ENCODE measurements at regions not wholly inside any gene's neighbourhood (a gene's known extent, or its start where the extent isn't known, plus 50 kb on each side); places are given as distances from the start of the nearest gene placed in this dataset.

DNA sequence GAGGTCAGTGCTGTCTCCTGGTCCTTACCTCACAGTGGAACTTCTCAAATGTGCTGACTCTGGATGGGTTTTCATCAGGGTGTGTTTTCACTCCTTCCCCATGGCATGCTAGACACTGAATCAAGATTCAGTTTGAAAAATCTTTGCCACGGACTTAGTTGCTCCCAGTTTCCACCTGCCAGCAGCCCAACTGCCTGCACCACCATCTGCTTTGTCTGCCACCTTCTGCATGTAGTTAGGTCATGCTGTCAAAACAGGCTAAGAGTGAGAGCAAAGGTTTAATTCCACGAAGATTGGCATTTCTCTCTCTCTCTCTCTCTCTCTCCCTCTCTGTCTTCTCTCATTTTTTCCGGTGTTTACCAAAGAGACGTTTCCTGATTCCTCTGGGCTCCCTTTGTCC, 258.0 kb upstream of the EDNRA start:
- Histone ChIP-seq H3K27ac (replicated peaks) (no peak overlapping the region), H3K4me3 (replicated peaks; ENCODE audit: insufficient read depth, low read length) (no peak overlapping the region), H3K27me3 (ENCODE audit: insufficient read depth, poor library complexity, severe bottlenecking) (no peaks in the 10 kb centered on the region)
- no peak for DNase-seq (ENCODE audit: low read depth in 1 of 2, low spot score in 1 of 2)
- TF ChIP-seq POLR2AphosphoS5 (IDR thresholded peaks at IDR 0.05; ENCODE audit: low read depth) = no peak
- TF ChIP-seq, protein P1, sequence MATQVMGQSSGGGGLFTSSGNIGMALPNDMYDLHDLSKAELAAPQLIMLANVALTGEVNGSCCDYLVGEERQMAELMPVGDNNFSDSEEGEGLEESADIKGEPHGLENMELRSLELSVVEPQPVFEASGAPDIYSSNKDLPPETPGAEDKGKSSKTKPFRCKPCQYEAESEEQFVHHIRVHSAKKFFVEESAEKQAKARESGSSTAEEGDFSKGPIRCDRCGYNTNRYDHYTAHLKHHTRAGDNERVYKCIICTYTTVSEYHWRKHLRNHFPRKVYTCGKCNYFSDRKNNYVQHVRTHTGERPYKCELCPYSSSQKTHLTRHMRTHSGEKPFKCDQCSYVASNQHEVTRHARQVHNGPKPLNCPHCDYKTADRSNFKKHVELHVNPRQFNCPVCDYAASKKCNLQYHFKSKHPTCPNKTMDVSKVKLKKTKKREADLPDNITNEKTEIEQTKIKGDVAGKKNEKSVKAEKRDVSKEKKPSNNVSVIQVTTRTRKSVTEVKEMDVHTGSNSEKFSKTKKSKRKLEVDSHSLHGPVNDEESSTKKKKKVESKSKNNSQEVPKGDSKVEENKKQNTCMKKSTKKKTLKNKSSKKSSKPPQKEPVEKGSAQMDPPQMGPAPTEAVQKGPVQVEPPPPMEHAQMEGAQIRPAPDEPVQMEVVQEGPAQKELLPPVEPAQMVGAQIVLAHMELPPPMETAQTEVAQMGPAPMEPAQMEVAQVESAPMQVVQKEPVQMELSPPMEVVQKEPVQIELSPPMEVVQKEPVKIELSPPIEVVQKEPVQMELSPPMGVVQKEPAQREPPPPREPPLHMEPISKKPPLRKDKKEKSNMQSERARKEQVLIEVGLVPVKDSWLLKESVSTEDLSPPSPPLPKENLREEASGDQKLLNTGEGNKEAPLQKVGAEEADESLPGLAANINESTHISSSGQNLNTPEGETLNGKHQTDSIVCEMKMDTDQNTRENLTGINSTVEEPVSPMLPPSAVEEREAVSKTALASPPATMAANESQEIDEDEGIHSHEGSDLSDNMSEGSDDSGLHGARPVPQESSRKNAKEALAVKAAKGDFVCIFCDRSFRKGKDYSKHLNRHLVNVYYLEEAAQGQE (IDR thresholded peaks at IDR 0.05; ENCODE audit: insufficient replicate concordance, low read depth) = no peak
- TF ChIP-seq, protein P2, sequence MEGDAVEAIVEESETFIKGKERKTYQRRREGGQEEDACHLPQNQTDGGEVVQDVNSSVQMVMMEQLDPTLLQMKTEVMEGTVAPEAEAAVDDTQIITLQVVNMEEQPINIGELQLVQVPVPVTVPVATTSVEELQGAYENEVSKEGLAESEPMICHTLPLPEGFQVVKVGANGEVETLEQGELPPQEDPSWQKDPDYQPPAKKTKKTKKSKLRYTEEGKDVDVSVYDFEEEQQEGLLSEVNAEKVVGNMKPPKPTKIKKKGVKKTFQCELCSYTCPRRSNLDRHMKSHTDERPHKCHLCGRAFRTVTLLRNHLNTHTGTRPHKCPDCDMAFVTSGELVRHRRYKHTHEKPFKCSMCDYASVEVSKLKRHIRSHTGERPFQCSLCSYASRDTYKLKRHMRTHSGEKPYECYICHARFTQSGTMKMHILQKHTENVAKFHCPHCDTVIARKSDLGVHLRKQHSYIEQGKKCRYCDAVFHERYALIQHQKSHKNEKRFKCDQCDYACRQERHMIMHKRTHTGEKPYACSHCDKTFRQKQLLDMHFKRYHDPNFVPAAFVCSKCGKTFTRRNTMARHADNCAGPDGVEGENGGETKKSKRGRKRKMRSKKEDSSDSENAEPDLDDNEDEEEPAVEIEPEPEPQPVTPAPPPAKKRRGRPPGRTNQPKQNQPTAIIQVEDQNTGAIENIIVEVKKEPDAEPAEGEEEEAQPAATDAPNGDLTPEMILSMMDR (IDR thresholded peaks at IDR 0.05; ENCODE audit: insufficient read depth, low read length) = no peak

DNA sequence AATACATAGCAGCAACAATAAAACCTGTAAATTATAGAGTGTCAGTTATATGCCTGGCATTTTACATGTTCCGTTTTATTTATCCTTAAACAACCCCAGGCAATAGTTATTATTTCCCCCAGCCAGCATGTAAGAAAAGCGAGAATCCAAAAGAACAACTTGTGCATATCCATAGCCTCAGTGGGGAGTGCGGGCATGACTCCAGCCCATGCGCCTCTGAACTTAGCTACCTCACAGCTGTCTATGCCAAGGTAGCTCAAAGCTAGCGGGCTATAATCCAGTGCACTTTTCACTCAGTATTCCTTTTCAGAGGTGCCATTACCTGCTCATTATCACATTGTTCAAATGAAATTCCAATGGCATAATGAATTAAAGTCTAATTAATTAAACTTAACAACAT, 257.3 kb upstream of the EDNRA start:
- H3K27ac ChIP-seq (replicated peaks) = no peak overlapping the region
- DNase-seq (ENCODE audit: low read depth in 1 of 2, low spot score in 1 of 2) = no peak
- H3K27me3 ChIP-seq (ENCODE audit: insufficient read depth, poor library complexity, severe bottlenecking) = no peaks in the 10 kb centered on the region
- no peak overlapping the region for H3K4me3 ChIP-seq (replicated peaks; ENCODE audit: insufficient read depth, low read length)
- no peak for TF ChIP-seq SPI1 (IDR thresholded peaks at IDR 0.05; ENCODE audit: borderline replicate concordance, low read depth)
- TF ChIP-seq, protein P2 (IDR thresholded peaks at IDR 0.05; ENCODE audit: insufficient read depth, low read length) = no peak
- TF ChIP-seq, protein P1 (IDR thresholded peaks at IDR 0.05; ENCODE audit: insufficient replicate concordance, low read depth) = no peak
- TF ChIP-seq GABPA (IDR thresholded peaks at IDR 0.05; ENCODE audit: low read depth) = no peak
- no peak for TF ChIP-seq POLR2AphosphoS5 (IDR thresholded peaks at IDR 0.05; ENCODE audit: low read depth)

DNA sequence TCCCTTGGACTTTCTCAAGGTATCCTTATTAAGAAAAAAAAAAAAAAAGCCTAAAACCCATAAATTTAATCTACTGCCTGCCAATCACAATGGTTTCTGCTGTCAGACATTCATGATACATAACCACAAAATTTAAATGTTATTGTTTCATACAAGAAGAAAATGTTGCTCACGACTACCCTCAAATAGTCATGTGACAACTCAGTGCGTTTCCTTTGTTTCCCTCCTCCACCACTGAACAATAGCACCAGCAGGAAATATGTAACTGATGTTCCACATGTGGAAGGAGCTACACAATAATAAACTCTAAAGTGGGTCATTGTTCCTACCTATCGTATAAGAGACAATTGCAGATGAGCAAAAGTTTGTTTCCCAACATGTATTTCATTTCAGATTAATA, 244.1 kb upstream of the EDNRA start:
- H3K27me3 ChIP-seq (ENCODE audit: insufficient read depth, poor library complexity, severe bottlenecking) = no peaks in the 10 kb centered on the region
- DNase-seq (ENCODE audit: low read depth in 1 of 2, low spot score in 1 of 2) = no peak
- no peak overlapping the region for H3K4me3 ChIP-seq (replicated peaks; ENCODE audit: insufficient read depth, low read length)
- TF ChIP-seq, protein P1 (IDR thresholded peaks at IDR 0.05; ENCODE audit: insufficient replicate concordance, low read depth) = no peak
- TF ChIP-seq SPI1 (IDR thresholded peaks at IDR 0.05; ENCODE audit: borderline replicate concordance, low read depth) (no peak), POLR2AphosphoS5 (IDR thresholded peaks at IDR 0.05; ENCODE audit: low read depth) (no peak), GABPA (IDR thresholded peaks at IDR 0.05; ENCODE audit: low read depth) (no peak)
- TF ChIP-seq, protein P2 (IDR thresholded peaks at IDR 0.05; ENCODE audit: insufficient read depth, low read length) = no peak
- no peak overlapping the region for H3K27ac ChIP-seq (replicated peaks)
